GM12865 (cell line): ENCODE measurements at regions not wholly inside any gene's neighbourhood (a gene's known extent, or its start where the extent isn't known, plus 50 kb on each side); places are given as distances from the start of the nearest gene placed in this dataset.

ENCODE experiments used
- DNase-seq: peaks from one replicate; pipeline ENCODE4 v3.0.0; 2010; ENCODE audit warnings: low read depth
- H3K4me3 ChIP-seq: 2 replicates; pipeline ENCODE4 v1.5.1; 2011; ENCODE audit warnings: mild to moderate bottlenecking, low read depth, low read length, control low read depth
- CTCF ChIP-seq: IDR thresholded peaks from 2 replicates; pipeline ENCODE4 v1.5.1; 2011; ENCODE audit warnings: low read length, control low read depth, low read depth, inconsistent platforms; ENCODE audit not compliant: insufficient read depth; ENCODE audit errors: missing control alignments

- no peak overlapping the region for H3K4me3 ChIP-seq
- TF ChIP-seq CTCF, result no peak
- DNase-seq, result no peak
Observed at GRCh38 chr12:60152756-60153155, 556.9 kb downstream of the SLC16A7 start.

- DNase-seq, result no peak
- TF ChIP-seq CTCF, result no peak
- H3K4me3 ChIP-seq, result no peak overlapping the region
Observed at GRCh38 chr12:60159761-60160160, 563.9 kb downstream of the SLC16A7 start.

GRCh38 chr12:60162988-60163720, 567.3 kb downstream of the SLC16A7 start:
- no peak for DNase-seq
- no peak for TF ChIP-seq CTCF
- no peak overlapping the region for H3K4me3 ChIP-seq

- no peak overlapping the region for H3K4me3 ChIP-seq
- DNase-seq, result no peak
- TF ChIP-seq CTCF, result no peak
Observed at GRCh38 chr12:60165781-60166180, 570.0 kb downstream of the SLC16A7 start.

- no peak for TF ChIP-seq CTCF
- H3K4me3 ChIP-seq, result no peak overlapping the region
- no peak for DNase-seq
Observed at GRCh38 chr12:60168441-60168840, 572.6 kb downstream of the SLC16A7 start.

- no peak for DNase-seq
- TF ChIP-seq CTCF, result no peak
- H3K4me3 ChIP-seq, result no peak overlapping the region
Observed at GRCh38 chr12:60169904-60170303, 574.1 kb downstream of the SLC16A7 start.
